A549 (cell line): ENCODE measurements at regions not wholly inside any gene's neighbourhood (a gene's known extent, or its start where the extent isn't known, plus 50 kb on each side); places are given as distances from the start of the nearest gene placed in this dataset.

Experiments
- CHD2 ChIP-seq: fragments of 150-350 bp; IDR thresholded peaks from 2 replicates; pipeline ENCODE4 v1.6.1; 2014; ENCODE audit warnings: low read length; ENCODE audit not compliant: partially characterized antibody
- CTCF ChIP-seq: fragments of >200 bp; sonication (Bioruptor Twin); formaldehyde crosslinking; IDR thresholded peaks from 3 replicates; pipeline ENCODE4 v1.5.1; 2016
- EHMT2 ChIP-seq: fragments of 200-600 bp; sonication (generic); IDR thresholded peaks from 2 replicates; pipeline ENCODE4 v1.6.1; 2016; ENCODE audit warnings: antibody characterized with exemption, low read depth, mild to moderate bottlenecking, moderate library complexity
- ELK1 ChIP-seq: fragments of 150-350 bp; IDR thresholded peaks from 2 replicates; pipeline ENCODE4 v1.6.1; 2014; ENCODE audit warnings: low read depth, mild to moderate bottlenecking, low read length
- JUN ChIP-seq, 2 experiments: fragments of >200 bp; sonication (Bioruptor Twin); formaldehyde crosslinking; IDR thresholded peaks; 2 replicates in 1 of 2; 3 replicates in 1 of 2; pipeline ENCODE4 v1.6.1; 2016 to 2017
- JUNB ChIP-seq: fragments of >200 bp; sonication (Bioruptor Twin); formaldehyde crosslinking; IDR thresholded peaks from 2 replicates; pipeline ENCODE4 v1.6.1; 2016
- KDM5A ChIP-seq: fragments of 200-600 bp; sonication (generic); IDR thresholded peaks from 2 replicates; pipeline ENCODE4 v1.6.1; 2016; ENCODE audit warnings: antibody characterized with exemption, mild to moderate bottlenecking
- NFE2L2 ChIP-seq: fragments of 150-350 bp; conservative IDR thresholded peaks from 2 replicates; pipeline ENCODE4 v1.6.1; 2014; ENCODE audit warnings: low read length
- POLR2A ChIP-seq: IDR thresholded peaks from 2 replicates; pipeline ENCODE4 v1.6.1; 2012; ENCODE audit warnings: mild to moderate bottlenecking, low read length
- REST ChIP-seq: fragments of 200-600 bp; sonication (generic); IDR thresholded peaks from 2 replicates; pipeline ENCODE4 v1.6.1; 2016; ENCODE audit warnings: antibody characterized with exemption, mild to moderate bottlenecking, moderate library complexity
- TFCP2L1 ChIP-seq: fragments of 250-450 bp; sonication (Bioruptor Pico); IDR thresholded peaks from 2 replicates; pipeline ENCODE4 v1.5.0; 2021; ENCODE audit warnings: mild to moderate bottlenecking
- USF2 ChIP-seq: fragments of 450-650 bp; IDR thresholded peaks from 2 replicates; pipeline ENCODE4 v1.6.1; 2014; ENCODE audit warnings: antibody characterized with exemption
- ZFP36 ChIP-seq: fragments of 450-650 bp; IDR thresholded peaks from 2 replicates; pipeline ENCODE4 v1.6.1; 2014; ENCODE audit warnings: borderline replicate concordance; ENCODE audit not compliant: partially characterized antibody

GRCh38 chr21:36261459-36261858 lies 58.5 kb upstream of the MORC3 start:
- TF ChIP-seq POLR2A: no peak
- TF ChIP-seq CTCF: no peak
- TF ChIP-seq EHMT2: no peak
- TF ChIP-seq NFE2L2: no peak
- no peak for TF ChIP-seq ELK1
- no peak for TF ChIP-seq TFCP2L1 (CRISPR knock-in tag)
- no peak for TF ChIP-seq REST
- TF ChIP-seq ZFP36: no peak
- no peak for TF ChIP-seq JUN (IDR thresholded peaks at IDR 0.05)
- TF ChIP-seq USF2: no peak
- no peak for TF ChIP-seq KDM5A
- no peak for TF ChIP-seq JUNB
- no peak for TF ChIP-seq CHD2
